ENCODE measurements at regions not wholly inside any gene's neighbourhood (a gene's known extent, or its start where the extent isn't known, plus 50 kb on each side); places are given as distances from the start of the nearest gene placed in this dataset.

DNA sequence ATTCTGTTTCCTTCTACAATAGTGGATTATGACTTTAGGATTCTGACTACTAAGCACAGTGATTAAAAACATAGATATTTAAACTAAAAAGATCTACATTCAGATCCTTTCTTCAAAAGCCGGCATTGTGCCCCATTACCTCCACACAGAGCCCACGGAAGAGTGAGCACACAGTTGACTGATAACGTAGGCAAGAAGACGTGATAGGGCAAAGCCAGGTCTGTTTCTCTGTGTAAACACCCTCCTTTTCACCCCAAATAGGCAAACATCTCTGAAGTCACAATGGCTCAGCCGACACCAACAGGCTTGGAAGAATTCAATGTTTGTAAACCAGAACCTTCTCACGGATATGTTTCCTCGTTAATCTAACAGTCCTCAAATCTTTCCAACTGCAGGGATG, 302.9 kb downstream of the CMPK2 start:
- TF ChIP-seq CTCF (IDR thresholded peaks at IDR 0.05; ENCODE audit: insufficient read depth, low read depth, low read length): no peak
- no peak for TF ChIP-seq EZH2 (IDR thresholded peaks at IDR 0.05; ENCODE audit: insufficient read depth, low read length)
